ENCODE measurements at regions not wholly inside any gene's neighbourhood (a gene's known extent, or its start where the extent isn't known, plus 50 kb on each side); places are given as distances from the start of the nearest gene placed in this dataset.

GRCh38 chr2:144307711-144308110, 212.2 kb downstream of the ZEB2 start:
- H3K4me1 ChIP-seq = no peaks in the 10 kb centered on the region
- DNase-seq = no peak
- H3K9me3 ChIP-seq (replicated peaks) = peaks cover 20% of the 10 kb centered on the region
- intact Hi-C loops (cut with micrococcal nuclease) = no loop called here
- H3K36me3 ChIP-seq = peaks cover 4% of the 10 kb centered on the region
- H3K27me3 ChIP-seq (ENCODE audit: low read depth) = no peaks in the 10 kb centered on the region
- H3K27ac ChIP-seq (replicated peaks) = no peak overlapping the region
- TF ChIP-seq, protein P1, sequence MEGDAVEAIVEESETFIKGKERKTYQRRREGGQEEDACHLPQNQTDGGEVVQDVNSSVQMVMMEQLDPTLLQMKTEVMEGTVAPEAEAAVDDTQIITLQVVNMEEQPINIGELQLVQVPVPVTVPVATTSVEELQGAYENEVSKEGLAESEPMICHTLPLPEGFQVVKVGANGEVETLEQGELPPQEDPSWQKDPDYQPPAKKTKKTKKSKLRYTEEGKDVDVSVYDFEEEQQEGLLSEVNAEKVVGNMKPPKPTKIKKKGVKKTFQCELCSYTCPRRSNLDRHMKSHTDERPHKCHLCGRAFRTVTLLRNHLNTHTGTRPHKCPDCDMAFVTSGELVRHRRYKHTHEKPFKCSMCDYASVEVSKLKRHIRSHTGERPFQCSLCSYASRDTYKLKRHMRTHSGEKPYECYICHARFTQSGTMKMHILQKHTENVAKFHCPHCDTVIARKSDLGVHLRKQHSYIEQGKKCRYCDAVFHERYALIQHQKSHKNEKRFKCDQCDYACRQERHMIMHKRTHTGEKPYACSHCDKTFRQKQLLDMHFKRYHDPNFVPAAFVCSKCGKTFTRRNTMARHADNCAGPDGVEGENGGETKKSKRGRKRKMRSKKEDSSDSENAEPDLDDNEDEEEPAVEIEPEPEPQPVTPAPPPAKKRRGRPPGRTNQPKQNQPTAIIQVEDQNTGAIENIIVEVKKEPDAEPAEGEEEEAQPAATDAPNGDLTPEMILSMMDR (IDR thresholded peaks at IDR 0.05; ENCODE audit: borderline replicate concordance) = no peak
- H3K4me3 ChIP-seq = no peak overlapping the region

DNA sequence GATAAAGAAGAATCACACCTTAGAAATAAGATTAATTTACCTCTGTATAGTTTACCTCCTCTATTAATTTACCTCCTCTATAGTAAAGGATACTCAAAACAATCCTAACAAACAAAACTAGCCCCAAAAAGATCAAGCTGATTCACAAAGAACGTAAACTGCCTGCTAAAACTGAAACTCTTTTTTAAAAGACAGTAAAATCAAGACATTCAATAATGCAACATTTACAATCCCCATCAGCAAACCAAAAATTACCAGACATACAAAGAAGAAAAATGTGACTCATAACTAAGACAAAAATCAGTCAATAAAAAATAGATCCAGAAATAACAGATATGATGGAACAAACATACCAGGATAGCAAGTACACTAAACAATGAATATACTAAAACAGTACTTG, 215.7 kb downstream of the ZEB2 start:
- Histone ChIP-seq H3K27me3 (ENCODE audit: low read depth) (no peaks in the 10 kb centered on the region), H3K27ac (replicated peaks) (no peak overlapping the region), H3K4me3 (no peak overlapping the region), H3K36me3 (no peaks in the 10 kb centered on the region), H3K4me1 (no peaks in the 10 kb centered on the region), H3K9me3 (replicated peaks) (peaks cover 17% of the 10 kb centered on the region)
- no peak for DNase-seq
- intact Hi-C loops (cut with micrococcal nuclease) = no loop called here
- TF ChIP-seq, protein P1 (IDR thresholded peaks at IDR 0.05; ENCODE audit: borderline replicate concordance) = no peak

DNA sequence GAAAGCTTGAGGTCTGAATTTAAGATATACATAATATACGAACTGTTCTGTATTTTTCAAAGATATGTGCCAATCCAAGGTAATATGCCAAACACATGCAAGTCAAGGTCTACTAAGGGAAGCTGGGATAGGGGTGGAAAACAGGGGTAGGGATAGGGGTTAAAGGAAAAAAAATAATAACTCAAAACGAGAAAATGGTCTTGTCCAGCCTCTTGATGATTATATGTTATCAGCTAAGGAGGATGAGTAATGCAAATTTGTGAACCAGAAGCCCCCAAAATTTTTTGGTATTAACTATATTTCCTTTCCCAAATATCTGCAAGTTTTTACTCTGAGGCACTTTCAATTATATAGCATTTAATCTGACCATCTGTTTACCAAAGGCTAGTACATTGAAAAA, 219.3 kb downstream of the ZEB2 start:
- H3K4me3 ChIP-seq = no peak overlapping the region
- no peaks in the 10 kb centered on the region for H3K4me1 ChIP-seq
- intact Hi-C loops (cut with micrococcal nuclease) = no loop called here
- no peak overlapping the region for H3K27ac ChIP-seq (replicated peaks)
- peaks cover 13% of the 10 kb centered on the region for H3K9me3 ChIP-seq (replicated peaks)
- DNase-seq = no peak
- no peaks in the 10 kb centered on the region for H3K36me3 ChIP-seq
- TF ChIP-seq, protein P1 (IDR thresholded peaks at IDR 0.05; ENCODE audit: borderline replicate concordance) = no peak
- H3K27me3 ChIP-seq (ENCODE audit: low read depth) = no peaks in the 10 kb centered on the region

DNA sequence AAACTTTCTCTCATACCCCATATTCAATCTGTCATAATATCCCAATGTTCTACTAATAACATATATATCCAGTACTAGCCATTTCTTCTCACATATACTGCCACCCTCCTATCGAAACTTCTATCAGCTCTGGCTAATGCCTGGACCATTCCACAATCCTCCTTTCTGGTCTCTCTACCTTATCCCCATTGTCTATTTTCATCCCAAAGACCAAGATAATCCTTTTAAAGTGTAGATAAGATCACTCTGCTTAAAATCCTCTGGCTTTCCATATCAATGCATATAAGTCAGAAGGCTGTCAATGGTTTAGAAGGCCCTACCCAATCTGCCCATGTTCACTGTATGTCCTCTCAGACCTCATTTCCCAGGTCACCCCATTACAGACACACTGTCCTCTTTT, 229.6 kb downstream of the ZEB2 start:
- peaks cover 7% of the 10 kb centered on the region for H3K9me3 ChIP-seq (replicated peaks)
- intact Hi-C loops (cut with micrococcal nuclease) = no loop called here
- H3K27ac ChIP-seq (replicated peaks) = no peak overlapping the region
- DNase-seq = no peak
- TF ChIP-seq, protein P1 (IDR thresholded peaks at IDR 0.05; ENCODE audit: borderline replicate concordance) = no peak
- H3K4me1 ChIP-seq = no peaks in the 10 kb centered on the region
- no peaks in the 10 kb centered on the region for H3K36me3 ChIP-seq
- no peaks in the 10 kb centered on the region for H3K27me3 ChIP-seq (ENCODE audit: low read depth)
- no peak overlapping the region for H3K4me3 ChIP-seq

DNA sequence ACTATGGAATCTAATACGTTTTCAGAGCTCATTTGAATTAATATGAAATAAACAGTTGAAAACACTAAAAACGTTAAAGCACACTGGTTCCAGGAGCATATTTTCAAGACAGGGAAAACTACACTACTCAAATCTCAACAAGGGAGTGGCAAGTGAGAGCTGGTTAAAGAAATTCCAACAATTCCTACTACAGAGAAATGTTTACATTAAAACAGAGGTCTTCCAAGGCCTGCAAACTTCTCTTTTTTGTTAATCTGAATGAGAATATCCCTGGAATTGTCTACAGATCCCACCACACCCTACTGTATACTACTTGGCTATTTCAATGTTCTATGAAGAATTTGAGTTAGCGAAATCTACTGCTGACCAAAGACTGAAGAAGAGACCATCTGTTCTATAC, 231.5 kb downstream of the ZEB2 start:
- TF ChIP-seq, protein P1 (IDR thresholded peaks at IDR 0.05; ENCODE audit: borderline replicate concordance) = no peak
- Histone ChIP-seq H3K4me3 (no peak overlapping the region), H3K9me3 (replicated peaks) (peaks cover 7% of the 10 kb centered on the region), H3K27ac (replicated peaks) (no peak overlapping the region), H3K36me3 (no peaks in the 10 kb centered on the region), H3K27me3 (ENCODE audit: low read depth) (no peaks in the 10 kb centered on the region), H3K4me1 (no peaks in the 10 kb centered on the region)
- intact Hi-C loops (cut with micrococcal nuclease) = no loop called here
- DNase-seq = no peak

GRCh38 chr2:144285324-144285723, 234.6 kb downstream of the ZEB2 start:
- no peak for DNase-seq
- Histone ChIP-seq H3K4me1 (no peaks in the 10 kb centered on the region), H3K27me3 (ENCODE audit: low read depth) (no peaks in the 10 kb centered on the region), H3K4me3 (no peak overlapping the region), H3K27ac (replicated peaks) (no peak overlapping the region), H3K9me3 (replicated peaks) (no peaks in the 10 kb centered on the region), H3K36me3 (no peaks in the 10 kb centered on the region)
- intact Hi-C loops (cut with micrococcal nuclease) = no loop called here
- TF ChIP-seq, protein P1 (IDR thresholded peaks at IDR 0.05; ENCODE audit: borderline replicate concordance) = no peak
